Stimulated activated naive CD8-positive, alpha-beta T cell treated with anti-CD3 and anti-CD28 coated beads, Interleukin-15, Interleukin-2, amounts not matched to agents 100 ng/mL and 50 ng/mL, for 24 hours (primary cell): ENCODE measurements at regions not wholly inside any gene's neighbourhood (a gene's known extent, or its start where the extent isn't known, plus 50 kb on each side); places are given as distances from the start of the nearest gene placed in this dataset.

Experiments used
- H3K27ac Mint-ChIP-seq: one replicate; pipeline ENCODE4 v1.8.0; 2021; ENCODE audit warnings: mild to moderate bottlenecking, mixed read lengths
- H3K27me3 Mint-ChIP-seq: one replicate; pipeline ENCODE4 v1.8.0; 2021; ENCODE audit warnings: mixed read lengths
- H3K36me3 Mint-ChIP-seq: one replicate; pipeline ENCODE4 v1.8.0; 2021; ENCODE audit warnings: low read depth, mixed read lengths
- H3K4me1 Mint-ChIP-seq: one replicate; pipeline ENCODE4 v1.8.0; 2021; ENCODE audit warnings: low read depth, mixed read lengths
- H3K4me3 Mint-ChIP-seq: one replicate; pipeline ENCODE4 v1.8.0; 2021; ENCODE audit warnings: mild to moderate bottlenecking, mixed read lengths
- H3K9me3 Mint-ChIP-seq: one replicate; pipeline ENCODE4 v1.8.0; 2021; ENCODE audit warnings: mixed read lengths

- H3K9me3 Mint-ChIP-seq = peaks cover 6% of the 10 kb centered on the region
- H3K4me3 Mint-ChIP-seq = no peak overlapping the region
- no peaks in the 10 kb centered on the region for H3K36me3 Mint-ChIP-seq
- no peaks in the 10 kb centered on the region for H3K4me1 Mint-ChIP-seq
- H3K27me3 Mint-ChIP-seq = no peaks in the 10 kb centered on the region
- no peak overlapping the region for H3K27ac Mint-ChIP-seq
Measured at GRCh38 chr21:22657781-22658180, 1659.6 kb downstream of the NCAM2 start.

DNA sequence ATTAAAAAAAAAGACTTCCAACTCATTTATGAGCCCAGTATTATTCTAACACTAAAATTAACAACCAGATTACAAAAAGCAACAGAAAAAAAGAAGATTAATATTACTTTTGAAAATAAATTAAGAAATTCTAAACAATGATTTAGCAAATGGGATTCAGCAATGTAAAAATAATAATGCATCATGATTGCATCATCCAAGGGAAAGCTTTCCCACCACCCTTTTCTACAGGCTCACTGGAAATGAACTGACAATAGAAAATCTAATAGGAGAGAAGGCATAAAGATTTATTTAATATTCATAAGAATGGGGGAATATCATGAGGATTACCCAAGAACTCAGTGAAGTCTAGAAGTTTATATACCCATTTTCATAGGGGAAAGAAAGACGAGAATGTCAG, 1671.9 kb downstream of the NCAM2 start:
- no peaks in the 10 kb centered on the region for H3K4me1 Mint-ChIP-seq
- no peaks in the 10 kb centered on the region for H3K36me3 Mint-ChIP-seq
- H3K9me3 Mint-ChIP-seq = peaks cover 8% of the 10 kb centered on the region
- H3K27ac Mint-ChIP-seq = no peak overlapping the region
- H3K27me3 Mint-ChIP-seq = no peaks in the 10 kb centered on the region
- no peak overlapping the region for H3K4me3 Mint-ChIP-seq

- Mint-ChIP-seq H3K4me1 (no peaks in the 10 kb centered on the region), H3K9me3 (peaks cover 5% of the 10 kb centered on the region), H3K27me3 (no peaks in the 10 kb centered on the region), H3K4me3 (no peak overlapping the region), H3K27ac (no peak overlapping the region), H3K36me3 (no peaks in the 10 kb centered on the region)
Measured at GRCh38 chr21:22679207-22679606, 1681.0 kb downstream of the NCAM2 start.

- H3K36me3 Mint-ChIP-seq = no peaks in the 10 kb centered on the region
- no peak overlapping the region for H3K27ac Mint-ChIP-seq
- H3K27me3 Mint-ChIP-seq = no peaks in the 10 kb centered on the region
- peaks cover 13% of the 10 kb centered on the region for H3K9me3 Mint-ChIP-seq
- H3K4me1 Mint-ChIP-seq = no peaks in the 10 kb centered on the region
- H3K4me3 Mint-ChIP-seq = no peak overlapping the region
Measured at GRCh38 chr21:22691658-22692057, 1693.4 kb downstream of the NCAM2 start.

DNA sequence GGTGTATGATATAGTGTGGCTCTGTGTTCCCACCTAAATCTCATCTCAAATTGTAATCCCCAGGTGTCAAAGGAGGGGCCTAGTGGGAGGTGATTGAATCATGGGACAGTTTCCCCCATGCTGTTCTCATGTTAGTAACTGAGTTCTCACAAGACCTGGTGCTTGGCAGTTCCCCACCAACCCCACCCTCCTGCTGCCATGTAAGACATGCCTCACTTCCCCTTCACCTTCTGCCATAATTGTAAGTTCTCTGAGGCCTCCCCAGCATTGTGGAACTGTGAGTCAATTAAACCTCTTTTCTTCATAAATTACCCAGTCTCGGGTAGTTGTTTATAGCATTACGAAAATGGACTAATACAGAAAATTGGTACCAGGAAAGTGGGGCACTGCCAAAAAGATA, 1705.3 kb downstream of the NCAM2 start:
- Mint-ChIP-seq H3K27me3 (no peaks in the 10 kb centered on the region), H3K4me1 (no peaks in the 10 kb centered on the region), H3K9me3 (no peaks in the 10 kb centered on the region), H3K36me3 (no peaks in the 10 kb centered on the region), H3K4me3 (no peak overlapping the region), H3K27ac (no peak overlapping the region)

DNA sequence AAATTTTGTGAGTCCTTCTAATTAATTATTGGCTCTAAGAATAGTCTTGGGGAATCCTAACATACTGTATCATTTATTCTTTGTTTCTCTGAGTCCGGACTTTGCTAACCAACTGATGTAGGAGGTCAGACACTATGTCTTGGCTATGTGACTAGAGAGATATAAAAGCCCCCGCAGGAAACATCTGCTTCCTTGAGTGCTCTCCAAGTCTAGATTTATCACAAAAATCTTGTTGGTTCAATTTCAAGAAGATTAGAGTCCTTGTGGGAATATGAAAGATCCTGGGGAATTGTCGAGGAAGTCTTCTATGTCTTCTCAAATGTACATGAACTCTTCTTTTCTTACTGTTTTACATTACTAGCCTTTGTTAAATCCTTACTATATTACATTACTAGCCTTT, 1712.5 kb downstream of the NCAM2 start:
- Mint-ChIP-seq H3K36me3 (no peaks in the 10 kb centered on the region), H3K9me3 (peaks cover under 1% of the 10 kb centered on the region), H3K4me1 (no peaks in the 10 kb centered on the region), H3K4me3 (no peak overlapping the region), H3K27me3 (no peaks in the 10 kb centered on the region), H3K27ac (no peak overlapping the region)

GRCh38 chr21:22711636-22712035, 1713.4 kb downstream of the NCAM2 start:
- Mint-ChIP-seq H3K4me3 (no peak overlapping the region), H3K27ac (no peak overlapping the region), H3K27me3 (no peaks in the 10 kb centered on the region), H3K9me3 (peaks cover 6% of the 10 kb centered on the region), H3K4me1 (no peaks in the 10 kb centered on the region), H3K36me3 (no peaks in the 10 kb centered on the region)

DNA sequence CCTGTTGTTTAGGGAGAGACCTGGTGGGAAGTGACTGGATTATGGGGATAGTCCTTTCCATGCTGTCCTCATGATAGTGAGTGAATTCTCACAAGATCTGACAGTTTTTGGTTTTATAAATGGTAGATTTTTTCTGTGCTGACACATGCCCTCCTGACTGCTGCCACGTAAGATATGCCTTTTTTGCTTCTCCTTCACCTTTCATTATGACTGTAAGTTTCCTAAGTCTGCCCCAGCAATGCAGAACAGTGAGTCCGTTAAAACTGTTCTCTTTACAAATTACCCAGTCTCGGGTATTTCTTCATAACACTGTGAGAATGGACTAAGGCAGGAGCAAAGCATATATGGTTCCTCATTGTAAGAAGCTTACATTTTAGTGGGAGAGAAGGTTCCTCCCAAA, 1727.2 kb downstream of the NCAM2 start:
- no peaks in the 10 kb centered on the region for H3K36me3 Mint-ChIP-seq
- no peaks in the 10 kb centered on the region for H3K4me1 Mint-ChIP-seq
- no peak overlapping the region for H3K4me3 Mint-ChIP-seq
- peaks cover 4% of the 10 kb centered on the region for H3K9me3 Mint-ChIP-seq
- H3K27ac Mint-ChIP-seq = no peak overlapping the region
- no peaks in the 10 kb centered on the region for H3K27me3 Mint-ChIP-seq

DNA sequence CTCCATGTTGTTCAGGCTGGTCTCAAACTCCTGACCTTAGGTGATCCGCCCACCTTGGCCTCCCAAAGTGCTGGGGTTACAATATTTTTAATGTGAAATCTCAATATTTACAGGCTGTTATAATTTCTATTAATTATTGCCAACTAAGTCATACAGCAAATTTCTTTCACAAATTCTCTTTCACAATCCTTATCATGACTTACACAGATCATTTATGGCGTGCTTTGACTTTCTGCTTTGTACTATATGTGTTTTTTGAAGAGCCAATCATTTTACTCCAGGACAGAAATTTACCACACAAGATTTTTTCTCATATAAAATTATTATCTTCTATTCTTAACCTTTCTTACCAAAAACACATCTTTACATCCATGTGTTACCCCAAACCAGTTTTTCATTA, 1729.9 kb downstream of the NCAM2 start:
- Mint-ChIP-seq H3K27ac (no peak overlapping the region), H3K27me3 (no peaks in the 10 kb centered on the region), H3K36me3 (no peaks in the 10 kb centered on the region), H3K9me3 (peaks cover 9% of the 10 kb centered on the region), H3K4me3 (no peak overlapping the region), H3K4me1 (no peaks in the 10 kb centered on the region)

DNA sequence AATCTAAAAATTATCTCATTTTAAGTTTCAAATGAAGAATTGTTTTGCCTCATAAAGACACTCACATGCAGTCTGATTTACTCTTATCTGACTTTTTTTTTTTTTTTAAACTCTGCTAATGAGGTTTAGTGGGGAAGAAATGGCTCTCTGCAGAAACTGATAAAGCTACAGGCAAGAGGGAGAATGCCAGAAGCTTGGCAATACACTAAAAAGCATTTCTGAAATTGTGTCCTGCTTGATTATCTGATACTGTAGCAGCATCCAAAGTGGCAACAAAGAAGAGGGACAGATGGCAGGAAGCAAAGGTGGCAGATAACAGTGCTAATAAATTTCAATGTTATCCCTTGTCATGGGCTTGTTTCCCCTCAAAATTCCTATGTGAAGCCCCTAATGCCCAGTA, 1744.9 kb downstream of the NCAM2 start:
- H3K9me3 Mint-ChIP-seq = peaks cover 3% of the 10 kb centered on the region
- no peaks in the 10 kb centered on the region for H3K4me1 Mint-ChIP-seq
- no peaks in the 10 kb centered on the region for H3K36me3 Mint-ChIP-seq
- no peak overlapping the region for H3K4me3 Mint-ChIP-seq
- no peaks in the 10 kb centered on the region for H3K27me3 Mint-ChIP-seq
- no peak overlapping the region for H3K27ac Mint-ChIP-seq

DNA sequence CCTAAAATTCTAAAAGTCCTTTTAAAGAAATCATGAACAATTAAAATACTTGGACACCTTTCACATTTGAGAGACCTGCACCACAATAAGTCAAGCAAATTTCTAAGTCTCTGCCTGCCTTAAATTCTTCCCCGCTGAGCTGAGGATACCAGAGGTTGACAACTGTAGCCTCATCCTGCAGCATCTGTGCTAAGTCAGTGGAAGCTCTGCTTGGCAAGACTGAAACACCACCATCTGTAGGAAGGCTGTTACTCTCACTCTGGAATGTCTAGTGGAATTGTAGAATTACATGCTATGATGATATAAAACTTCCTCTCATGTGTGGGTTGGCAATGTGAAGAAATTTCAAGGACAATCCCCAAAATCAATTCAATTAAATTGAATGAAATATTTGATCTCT, 1756.5 kb downstream of the NCAM2 start:
- no peaks in the 10 kb centered on the region for H3K36me3 Mint-ChIP-seq
- H3K9me3 Mint-ChIP-seq = peaks cover 3% of the 10 kb centered on the region
- H3K27me3 Mint-ChIP-seq = no peaks in the 10 kb centered on the region
- H3K27ac Mint-ChIP-seq = no peak overlapping the region
- H3K4me1 Mint-ChIP-seq = no peaks in the 10 kb centered on the region
- H3K4me3 Mint-ChIP-seq = no peak overlapping the region

GRCh38 chr21:22758478-22758877, 1760.3 kb downstream of the NCAM2 start:
- Mint-ChIP-seq H3K4me1 (no peaks in the 10 kb centered on the region), H3K4me3 (no peak overlapping the region), H3K27me3 (no peaks in the 10 kb centered on the region), H3K27ac (no peak overlapping the region), H3K9me3 (peaks cover 7% of the 10 kb centered on the region), H3K36me3 (no peaks in the 10 kb centered on the region)

- Mint-ChIP-seq H3K4me3 (no peak overlapping the region), H3K27me3 (no peaks in the 10 kb centered on the region), H3K27ac (no peak overlapping the region), H3K9me3 (peaks cover 7% of the 10 kb centered on the region), H3K4me1 (no peaks in the 10 kb centered on the region), H3K36me3 (no peaks in the 10 kb centered on the region)
Measured at GRCh38 chr21:22762463-22762862, 1764.3 kb downstream of the NCAM2 start.

GRCh38 chr21:22763442-22763841, 1765.2 kb downstream of the NCAM2 start:
- peaks cover 7% of the 10 kb centered on the region for H3K9me3 Mint-ChIP-seq
- no peaks in the 10 kb centered on the region for H3K4me1 Mint-ChIP-seq
- H3K27me3 Mint-ChIP-seq = no peaks in the 10 kb centered on the region
- H3K36me3 Mint-ChIP-seq = no peaks in the 10 kb centered on the region
- no peak overlapping the region for H3K27ac Mint-ChIP-seq
- H3K4me3 Mint-ChIP-seq = no peak overlapping the region

- H3K9me3 Mint-ChIP-seq = peaks cover 7% of the 10 kb centered on the region
- no peaks in the 10 kb centered on the region for H3K4me1 Mint-ChIP-seq
- H3K27me3 Mint-ChIP-seq = no peaks in the 10 kb centered on the region
- H3K36me3 Mint-ChIP-seq = no peaks in the 10 kb centered on the region
- no peak overlapping the region for H3K4me3 Mint-ChIP-seq
- no peak overlapping the region for H3K27ac Mint-ChIP-seq
Measured at GRCh38 chr21:22764222-22764621, 1766.0 kb downstream of the NCAM2 start.

DNA sequence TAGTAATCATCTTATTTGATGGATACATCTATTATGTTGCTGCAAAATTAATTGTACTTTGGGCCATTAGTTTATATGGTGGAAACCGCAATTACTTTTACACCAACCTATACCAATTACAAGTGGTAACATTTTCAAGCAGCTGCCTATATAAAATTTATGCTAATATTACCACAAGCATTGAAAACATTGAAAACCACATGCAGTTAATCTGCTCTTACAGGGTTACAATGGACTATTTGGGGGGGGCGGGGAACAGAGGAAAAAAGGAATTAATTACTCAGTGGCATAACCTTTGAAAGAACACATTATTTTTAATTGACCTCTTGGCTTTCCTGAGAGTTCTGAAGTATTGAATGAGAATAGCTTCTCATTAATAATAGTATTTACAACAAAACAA, 1793.2 kb downstream of the NCAM2 start:
- Mint-ChIP-seq H3K9me3 (no peaks in the 10 kb centered on the region), H3K4me3 (no peak overlapping the region), H3K27ac (no peak overlapping the region), H3K27me3 (no peaks in the 10 kb centered on the region), H3K4me1 (no peaks in the 10 kb centered on the region), H3K36me3 (no peaks in the 10 kb centered on the region)
